SJCRH30 (cell line): ENCODE measurements at regions not wholly inside any gene's neighbourhood (a gene's known extent, or its start where the extent isn't known, plus 50 kb on each side); places are given as distances from the start of the nearest gene placed in this dataset.

Experiments used
- DNase-seq, 2 experiments: peaks; one replicate each; pipeline ENCODE4 v3.0.0-alpha.2; 2015 to 2020
- H3K27ac ChIP-seq: fragments of 250-450 bp; sonication (Bioruptor Pico); 2 replicates; pipeline ENCODE4 v1.5.1; 2020; ENCODE audit warnings: mild to moderate bottlenecking, moderate library complexity
- H3K27me3 ChIP-seq: fragments of 250-450 bp; sonication (Bioruptor Pico); 2 replicates; pipeline ENCODE4 v1.5.1; 2020; ENCODE audit warnings: mild to moderate bottlenecking, moderate library complexity
- H3K36me3 ChIP-seq: fragments of 250-450 bp; sonication (Bioruptor Pico); 2 replicates; pipeline ENCODE4 v1.5.1; 2020; ENCODE audit warnings: mild to moderate bottlenecking, moderate library complexity
- H3K4me1 ChIP-seq: fragments of 250-450 bp; sonication (Bioruptor Pico); 2 replicates; pipeline ENCODE4 v1.5.1; 2020; ENCODE audit warnings: mild to moderate bottlenecking, moderate library complexity
- H3K4me3 ChIP-seq: fragments of 250-450 bp; sonication (Bioruptor Pico); 2 replicates; pipeline ENCODE4 v1.5.1; 2020; ENCODE audit warnings: mild to moderate bottlenecking, moderate library complexity
- H3K9me3 ChIP-seq: fragments of 250-450 bp; sonication (Bioruptor Pico); replicated peaks from 2 replicates; pipeline ENCODE4 v1.5.1; 2020; ENCODE audit warnings: mild to moderate bottlenecking, moderate library complexity

DNA sequence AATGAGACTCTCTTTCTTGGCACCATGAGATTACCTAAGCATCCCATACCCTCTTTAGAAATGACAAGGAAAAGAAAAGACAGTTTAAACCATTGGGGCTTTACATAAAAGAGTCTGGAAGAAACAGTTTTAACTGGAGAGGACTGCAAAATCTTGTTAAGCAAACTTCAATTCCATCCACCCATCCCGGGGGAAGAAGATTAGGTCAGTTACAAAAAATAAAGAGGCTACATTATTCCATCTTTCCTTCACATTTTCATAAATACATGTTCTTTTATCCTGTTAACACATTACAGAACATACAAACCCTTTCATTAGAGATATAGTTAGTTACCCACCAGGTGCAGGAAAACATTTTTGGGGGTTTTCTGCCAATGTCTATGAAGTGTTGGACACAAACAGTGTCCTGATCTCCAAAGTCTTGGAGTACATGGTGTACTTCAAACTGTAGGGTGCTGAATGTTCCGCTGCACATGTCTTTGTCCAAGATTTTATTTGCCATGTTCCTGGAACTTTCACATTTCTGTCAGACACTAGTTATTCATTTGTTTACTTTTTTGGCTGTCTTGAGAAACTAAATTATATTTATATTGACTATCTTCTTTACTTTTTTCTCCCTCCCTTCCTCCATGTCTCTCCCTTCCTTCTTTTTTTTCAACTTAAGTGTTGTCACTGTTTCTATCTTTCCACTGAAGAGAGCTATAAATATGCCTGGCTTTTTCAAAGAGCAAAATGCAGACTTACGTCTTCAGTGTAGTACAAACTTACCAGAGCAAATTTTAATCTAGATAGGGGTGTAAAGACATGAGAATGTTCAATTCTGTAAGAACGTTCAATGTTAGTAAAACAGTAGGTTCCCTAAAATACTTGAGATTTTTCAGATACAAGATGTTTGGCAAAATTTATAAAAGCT, 410.9 kb upstream of the PRR16 start:
- H3K9me3 ChIP-seq = no peaks in the 10 kb centered on the region
- no peak overlapping the region for H3K4me3 ChIP-seq
- no peak for DNase-seq
- no peaks in the 10 kb centered on the region for H3K4me1 ChIP-seq
- H3K27me3 ChIP-seq = no peaks in the 10 kb centered on the region
- no peaks in the 10 kb centered on the region for H3K36me3 ChIP-seq
- no peak overlapping the region for H3K27ac ChIP-seq

- Histone ChIP-seq H3K36me3 (no peaks in the 10 kb centered on the region), H3K9me3 (no peaks in the 10 kb centered on the region), H3K27me3 (no peaks in the 10 kb centered on the region), H3K27ac (no peak overlapping the region), H3K4me3 (no peak overlapping the region), H3K4me1 (no peaks in the 10 kb centered on the region)
- DNase-seq = no peak
These were observed 410.3 kb upstream of the PRR16 start for GRCh38 chr5:120053841-120054240.

- Histone ChIP-seq H3K27me3 (no peaks in the 10 kb centered on the region), H3K27ac (no peak overlapping the region), H3K4me3 (no peak overlapping the region), H3K4me1 (no peaks in the 10 kb centered on the region), H3K9me3 (no peaks in the 10 kb centered on the region), H3K36me3 (no peaks in the 10 kb centered on the region)
- DNase-seq = peak in 1 of 2 experiments; percentile 12
These were observed 408.2 kb upstream of the PRR16 start for GRCh38 chr5:120055858-120056257.

DNA sequence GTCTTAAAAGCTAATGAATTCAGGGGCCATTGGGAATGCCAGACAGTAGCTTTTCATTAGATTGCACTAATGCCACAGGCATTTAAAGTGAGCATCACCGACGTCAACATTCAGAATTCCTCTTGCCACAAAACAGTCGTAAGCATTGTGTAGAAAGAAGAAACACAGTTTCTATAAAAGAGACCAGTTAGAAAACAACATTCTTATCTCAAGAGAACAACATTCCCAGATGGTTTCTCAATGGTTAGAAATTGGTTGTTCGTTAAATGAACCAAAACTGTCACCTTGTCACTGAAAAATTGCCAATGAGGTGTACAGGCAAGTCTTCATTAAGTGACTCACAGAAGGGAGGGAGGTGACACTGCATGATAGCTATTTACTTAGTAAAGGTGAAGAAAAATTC, 401.6 kb upstream of the PRR16 start:
- no peak for DNase-seq
- H3K27ac ChIP-seq = no peak overlapping the region
- no peaks in the 10 kb centered on the region for H3K27me3 ChIP-seq
- H3K4me1 ChIP-seq = no peaks in the 10 kb centered on the region
- H3K36me3 ChIP-seq = no peaks in the 10 kb centered on the region
- no peaks in the 10 kb centered on the region for H3K9me3 ChIP-seq
- H3K4me3 ChIP-seq = no peak overlapping the region

DNA sequence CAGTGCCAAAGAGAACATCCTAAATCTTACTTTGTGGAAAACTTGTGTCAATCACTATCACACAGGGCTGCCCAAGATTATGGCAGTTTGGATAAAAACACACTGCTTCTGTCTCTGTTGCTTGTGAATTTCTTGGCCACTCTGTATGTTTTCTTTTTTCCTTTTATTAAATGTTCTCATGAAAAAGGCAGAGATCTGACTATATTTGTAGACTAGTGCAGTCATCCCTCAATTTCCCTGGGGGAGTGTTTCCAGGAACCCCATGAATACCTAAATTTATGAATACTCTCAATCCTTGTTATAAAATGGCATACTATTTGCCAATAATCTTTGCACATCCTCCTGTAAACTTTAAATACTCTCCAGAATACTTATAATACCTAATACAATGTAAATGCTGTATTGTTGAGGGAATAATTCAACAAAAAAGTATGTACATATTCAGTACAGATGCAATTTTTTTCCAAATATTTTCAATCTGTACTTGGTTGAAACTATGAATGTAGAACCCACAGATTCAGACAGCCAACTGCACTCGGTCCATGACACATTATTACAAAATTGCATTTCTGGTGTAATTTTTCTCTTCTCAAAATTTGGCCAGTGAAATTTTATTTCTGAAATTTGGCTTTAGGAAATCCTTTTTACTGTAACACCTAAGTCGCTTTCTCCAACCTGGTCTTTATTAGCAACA, 391.9 kb upstream of the PRR16 start:
- no peaks in the 10 kb centered on the region for H3K27me3 ChIP-seq
- H3K4me1 ChIP-seq = no peaks in the 10 kb centered on the region; the same call in 1 of the 2 replicates
- H3K27ac ChIP-seq = no peak overlapping the region
- H3K4me3 ChIP-seq = no peak overlapping the region
- no peak for DNase-seq
- H3K36me3 ChIP-seq = no peaks in the 10 kb centered on the region
- H3K9me3 ChIP-seq = no peaks in the 10 kb centered on the region

- Histone ChIP-seq H3K4me3 (no peak overlapping the region), H3K27me3 (no peaks in the 10 kb centered on the region), H3K36me3 (no peaks in the 10 kb centered on the region), H3K4me1 (no peaks in the 10 kb centered on the region; the same call in 1 of the 2 replicates), H3K27ac (no peak overlapping the region), H3K9me3 (no peaks in the 10 kb centered on the region)
- DNase-seq = peak; percentile 31 to 68
These were observed 390.4 kb upstream of the PRR16 start for GRCh38 chr5:120073722-120074121.

DNA sequence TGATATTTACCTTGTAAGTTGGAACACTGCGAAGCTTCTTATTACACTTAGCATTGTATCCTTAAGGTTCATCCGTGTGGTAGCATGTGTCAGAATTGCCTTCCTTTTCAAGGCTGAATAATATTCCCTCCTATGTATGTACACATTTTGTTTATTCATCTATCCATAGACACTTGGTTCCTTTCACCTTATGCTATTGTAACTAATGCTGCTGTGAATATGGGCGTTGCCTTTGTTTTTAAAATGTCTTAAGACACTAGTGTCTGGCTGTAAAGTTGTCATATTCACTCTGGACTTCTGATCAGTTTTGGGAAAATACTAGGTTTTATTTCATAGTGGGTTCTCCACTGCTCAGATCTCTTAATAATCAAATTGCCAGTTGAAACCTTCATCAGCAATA, 383.3 kb upstream of the PRR16 start:
- no peak for DNase-seq
- no peaks in the 10 kb centered on the region for H3K27me3 ChIP-seq
- no peaks in the 10 kb centered on the region for H3K36me3 ChIP-seq
- H3K4me3 ChIP-seq = no peak overlapping the region
- H3K27ac ChIP-seq = no peak overlapping the region
- H3K4me1 ChIP-seq = no peaks in the 10 kb centered on the region
- H3K9me3 ChIP-seq = no peaks in the 10 kb centered on the region

DNA sequence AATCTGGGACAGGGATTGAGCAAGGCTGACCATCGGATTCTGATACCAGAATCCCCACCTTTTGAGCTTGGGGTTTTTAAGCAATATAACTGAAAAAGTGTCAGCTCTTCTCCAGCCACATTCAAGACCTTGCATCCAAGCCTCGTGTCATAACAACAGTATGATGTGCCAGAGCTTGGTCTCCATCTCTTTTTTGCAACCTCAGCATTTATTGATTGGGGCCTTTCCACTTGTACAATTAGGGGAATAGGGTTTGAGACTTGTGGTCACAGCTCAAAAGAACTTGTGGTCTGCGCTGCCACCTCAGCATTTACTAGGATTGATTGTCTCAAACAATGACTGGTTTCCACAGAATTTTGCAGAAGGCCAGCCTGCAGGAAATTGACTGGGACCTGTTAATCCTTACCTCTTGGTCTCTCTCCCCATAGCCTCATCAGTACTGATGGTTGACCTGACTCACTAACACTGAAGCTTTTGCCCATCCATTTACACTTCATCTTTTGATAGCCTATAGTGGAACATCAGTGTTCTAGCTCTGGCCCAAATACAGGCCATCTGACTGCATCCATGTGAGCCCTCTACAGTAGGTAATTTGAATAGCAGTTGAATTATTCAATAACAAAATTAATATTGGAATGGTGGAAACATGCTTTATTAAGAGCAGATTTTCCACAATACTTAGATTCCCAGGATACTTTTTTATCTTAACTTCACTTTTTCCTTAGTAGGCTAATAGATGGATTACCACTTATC, 381.6 kb upstream of the PRR16 start:
- Histone ChIP-seq H3K36me3 (no peaks in the 10 kb centered on the region), H3K9me3 (no peaks in the 10 kb centered on the region), H3K4me1 (no peaks in the 10 kb centered on the region), H3K4me3 (no peak overlapping the region), H3K27me3 (no peaks in the 10 kb centered on the region), H3K27ac (no peak overlapping the region)
- DNase-seq = no peak

- Histone ChIP-seq H3K27me3 (no peaks in the 10 kb centered on the region), H3K4me3 (no peak overlapping the region), H3K36me3 (no peaks in the 10 kb centered on the region), H3K27ac (no peak overlapping the region), H3K9me3 (no peaks in the 10 kb centered on the region), H3K4me1 (no peaks in the 10 kb centered on the region)
- no peak for DNase-seq
These were observed 380.1 kb upstream of the PRR16 start for GRCh38 chr5:120083851-120084542.

- Histone ChIP-seq H3K9me3 (no peaks in the 10 kb centered on the region), H3K27me3 (no peaks in the 10 kb centered on the region), H3K36me3 (no peaks in the 10 kb centered on the region), H3K4me3 (no peak overlapping the region), H3K27ac (no peak overlapping the region), H3K4me1 (no peaks in the 10 kb centered on the region)
- DNase-seq = no peak
These were observed 379.6 kb upstream of the PRR16 start for GRCh38 chr5:120084543-120084870.

- Histone ChIP-seq H3K9me3 (no peaks in the 10 kb centered on the region), H3K27me3 (no peaks in the 10 kb centered on the region), H3K4me1 (no peaks in the 10 kb centered on the region), H3K36me3 (no peaks in the 10 kb centered on the region), H3K4me3 (no peak overlapping the region), H3K27ac (no peak overlapping the region)
- DNase-seq = no peak
These were observed 378.0 kb upstream of the PRR16 start for GRCh38 chr5:120086081-120086480.

- Histone ChIP-seq H3K4me1 (no peaks in the 10 kb centered on the region), H3K36me3 (no peaks in the 10 kb centered on the region), H3K27ac (no peak overlapping the region), H3K9me3 (no peaks in the 10 kb centered on the region), H3K4me3 (no peak overlapping the region), H3K27me3 (no peaks in the 10 kb centered on the region)
- DNase-seq = no peak
These were observed 375.7 kb upstream of the PRR16 start for GRCh38 chr5:120088412-120088811.

- H3K36me3 ChIP-seq = no peaks in the 10 kb centered on the region
- no peak overlapping the region for H3K4me3 ChIP-seq
- H3K9me3 ChIP-seq = no peaks in the 10 kb centered on the region
- H3K4me1 ChIP-seq = no peaks in the 10 kb centered on the region
- no peak overlapping the region for H3K27ac ChIP-seq
- DNase-seq = no peak
- no peaks in the 10 kb centered on the region for H3K27me3 ChIP-seq
These were observed 375.3 kb upstream of the PRR16 start for GRCh38 chr5:120088836-120089235.

GRCh38 chr5:120091376-120091948, 372.6 kb upstream of the PRR16 start:
- Histone ChIP-seq H3K27ac (no peak overlapping the region), H3K4me1 (no peaks in the 10 kb centered on the region; the same call in 1 of the 2 replicates)

More at GRCh38 chr5:120091376-120091948, 372.6 kb upstream of the PRR16 start:
- no peak for DNase-seq
- Histone ChIP-seq H3K27me3 (no peaks in the 10 kb centered on the region), H3K9me3 (no peaks in the 10 kb centered on the region), H3K4me3 (no peak overlapping the region), H3K36me3 (no peaks in the 10 kb centered on the region)
